ENCODE measurements at regions not wholly inside any gene's neighbourhood (a gene's known extent, or its start where the extent isn't known, plus 50 kb on each side); places are given as distances from the start of the nearest gene placed in this dataset.

DNA sequence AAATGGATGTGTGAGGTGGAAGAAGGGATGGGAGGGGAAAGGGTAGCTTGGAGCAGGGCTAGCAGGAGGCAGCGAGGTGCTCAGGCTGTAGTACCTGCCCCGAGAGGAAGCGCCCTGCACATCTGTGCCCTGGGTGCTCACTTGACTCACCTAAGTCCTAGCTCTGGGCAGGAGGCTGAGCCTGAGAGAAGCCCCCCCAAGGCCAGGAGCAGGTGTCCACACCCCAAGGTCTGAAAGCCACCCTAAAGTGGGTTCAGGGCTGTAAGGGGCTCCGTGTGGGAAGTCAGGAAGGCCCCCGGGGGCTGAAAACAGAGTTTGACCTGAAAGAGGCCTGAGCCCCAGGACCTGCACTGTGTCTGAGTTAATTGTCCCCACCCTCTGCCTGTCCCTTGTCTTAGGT is 95.8 kb upstream of the PODXL start:
- TF ChIP-seq, protein P1, sequence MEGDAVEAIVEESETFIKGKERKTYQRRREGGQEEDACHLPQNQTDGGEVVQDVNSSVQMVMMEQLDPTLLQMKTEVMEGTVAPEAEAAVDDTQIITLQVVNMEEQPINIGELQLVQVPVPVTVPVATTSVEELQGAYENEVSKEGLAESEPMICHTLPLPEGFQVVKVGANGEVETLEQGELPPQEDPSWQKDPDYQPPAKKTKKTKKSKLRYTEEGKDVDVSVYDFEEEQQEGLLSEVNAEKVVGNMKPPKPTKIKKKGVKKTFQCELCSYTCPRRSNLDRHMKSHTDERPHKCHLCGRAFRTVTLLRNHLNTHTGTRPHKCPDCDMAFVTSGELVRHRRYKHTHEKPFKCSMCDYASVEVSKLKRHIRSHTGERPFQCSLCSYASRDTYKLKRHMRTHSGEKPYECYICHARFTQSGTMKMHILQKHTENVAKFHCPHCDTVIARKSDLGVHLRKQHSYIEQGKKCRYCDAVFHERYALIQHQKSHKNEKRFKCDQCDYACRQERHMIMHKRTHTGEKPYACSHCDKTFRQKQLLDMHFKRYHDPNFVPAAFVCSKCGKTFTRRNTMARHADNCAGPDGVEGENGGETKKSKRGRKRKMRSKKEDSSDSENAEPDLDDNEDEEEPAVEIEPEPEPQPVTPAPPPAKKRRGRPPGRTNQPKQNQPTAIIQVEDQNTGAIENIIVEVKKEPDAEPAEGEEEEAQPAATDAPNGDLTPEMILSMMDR (IDR thresholded peaks at IDR 0.05; ENCODE audit: control insufficient read depth, insufficient read depth, low read depth, low read length, missing control alignments), result no peak
- no peak for DNase-seq (ENCODE audit: low read depth)
- no peak overlapping the region for H3K4me3 ChIP-seq (ENCODE audit: control insufficient read depth, low read depth, low read length)

DNA sequence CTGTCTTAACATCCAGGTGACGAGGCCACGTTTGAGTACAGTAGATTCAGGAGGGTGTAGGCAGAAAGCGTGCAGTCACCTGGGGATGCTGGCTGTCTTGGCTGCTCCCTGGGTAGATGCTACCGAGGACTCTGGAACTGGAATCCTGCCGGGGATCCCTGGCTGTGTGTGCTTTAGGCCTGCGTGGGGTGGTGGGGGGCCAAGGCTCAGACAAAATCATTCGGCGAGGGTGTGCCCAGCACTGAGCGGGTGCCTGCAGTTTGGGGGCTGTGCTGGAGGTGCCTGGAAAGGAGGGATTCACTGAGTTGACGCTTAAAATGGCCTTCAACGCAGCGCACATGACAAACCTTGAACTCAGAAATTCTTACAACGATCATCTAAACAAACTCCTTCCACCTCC is 93.5 kb upstream of the PODXL start:
- TF ChIP-seq, protein P1 (IDR thresholded peaks at IDR 0.05; ENCODE audit: control insufficient read depth, insufficient read depth, low read depth, low read length, missing control alignments), result no peak
- H3K4me3 ChIP-seq (ENCODE audit: control insufficient read depth, low read depth, low read length), result no peak overlapping the region
- no peak for DNase-seq (ENCODE audit: low read depth)

DNA sequence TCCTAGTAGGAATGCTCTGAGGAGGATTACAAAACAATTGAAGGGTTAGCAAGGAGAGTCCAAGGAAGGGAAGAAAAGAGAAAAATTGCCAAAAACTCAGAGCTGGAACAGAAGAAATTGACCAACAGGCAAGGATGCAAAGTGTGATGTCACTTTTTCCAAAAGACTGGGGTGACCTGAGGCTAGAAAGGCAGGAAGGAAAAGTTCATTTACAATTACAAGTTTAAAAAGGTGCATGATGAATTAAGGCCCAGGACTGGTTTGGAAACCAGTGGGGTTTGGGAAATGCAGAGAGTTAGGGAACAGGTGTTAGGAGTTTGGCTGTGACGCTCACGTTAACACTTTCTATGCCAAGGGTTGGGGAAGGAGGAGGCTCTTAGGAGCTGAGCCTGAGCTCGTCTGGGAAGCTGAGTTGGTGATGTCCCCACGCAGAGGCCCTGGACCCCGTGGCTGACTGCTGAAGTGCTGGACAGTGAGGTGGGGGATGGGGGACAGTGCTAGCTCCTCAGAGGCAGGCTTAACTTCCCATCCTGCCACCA is 92.6 kb upstream of the PODXL start:
- no peak for DNase-seq (ENCODE audit: low read depth)
- TF ChIP-seq, protein P1 (IDR thresholded peaks at IDR 0.05; ENCODE audit: control insufficient read depth, insufficient read depth, low read depth, low read length, missing control alignments), result no peak
- no peak overlapping the region for H3K4me3 ChIP-seq (ENCODE audit: control insufficient read depth, low read depth, low read length)

DNA sequence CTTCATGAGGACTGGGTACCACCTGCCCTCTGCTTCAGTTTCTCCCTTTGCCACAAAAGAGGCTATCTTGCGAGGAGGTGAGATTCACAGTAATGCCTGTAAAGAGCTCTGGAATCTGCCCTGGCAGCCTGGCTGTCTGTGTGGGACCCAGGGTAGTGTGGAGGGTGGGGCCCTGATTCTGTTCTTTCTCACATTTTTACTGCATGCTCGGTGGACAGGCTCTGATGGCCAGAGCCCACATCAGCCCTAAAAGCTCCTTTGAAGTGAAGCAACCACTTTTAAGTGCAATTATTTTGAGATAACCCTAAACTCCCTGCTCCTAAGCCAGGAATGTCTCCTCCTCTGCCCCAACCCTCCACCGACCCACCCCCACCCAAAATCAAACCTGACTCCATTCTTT is 92.1 kb upstream of the PODXL start:
- TF ChIP-seq, protein P1 (IDR thresholded peaks at IDR 0.05; ENCODE audit: control insufficient read depth, insufficient read depth, low read depth, low read length, missing control alignments), result no peak
- H3K4me3 ChIP-seq (ENCODE audit: control insufficient read depth, low read depth, low read length), result no peak overlapping the region
- DNase-seq (ENCODE audit: low read depth), result no peak

DNA sequence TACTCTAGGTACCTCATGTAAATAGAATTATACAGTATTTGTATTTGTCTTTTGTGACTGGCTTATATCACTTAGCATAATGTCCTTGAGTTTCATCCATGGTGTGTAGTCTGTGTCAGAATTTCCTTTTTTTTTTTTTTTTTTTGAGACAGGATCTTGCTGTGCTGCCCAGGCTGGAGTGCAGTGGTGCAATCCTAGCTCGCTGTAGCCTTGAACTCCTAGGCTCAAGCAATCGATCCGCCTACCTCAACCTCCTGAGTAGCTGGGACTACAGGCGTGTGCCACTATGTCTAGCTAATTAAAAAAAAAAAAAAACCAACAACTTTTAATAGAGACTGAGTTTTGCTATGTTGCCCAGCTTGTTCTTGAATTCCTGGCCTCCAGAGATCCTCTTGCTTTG is 89.8 kb upstream of the PODXL start:
- no peak overlapping the region for H3K4me3 ChIP-seq (ENCODE audit: control insufficient read depth, low read depth, low read length)
- DNase-seq (ENCODE audit: low read depth), result no peak
- TF ChIP-seq, protein P1 (IDR thresholded peaks at IDR 0.05; ENCODE audit: control insufficient read depth, insufficient read depth, low read depth, low read length, missing control alignments), result no peak

DNA sequence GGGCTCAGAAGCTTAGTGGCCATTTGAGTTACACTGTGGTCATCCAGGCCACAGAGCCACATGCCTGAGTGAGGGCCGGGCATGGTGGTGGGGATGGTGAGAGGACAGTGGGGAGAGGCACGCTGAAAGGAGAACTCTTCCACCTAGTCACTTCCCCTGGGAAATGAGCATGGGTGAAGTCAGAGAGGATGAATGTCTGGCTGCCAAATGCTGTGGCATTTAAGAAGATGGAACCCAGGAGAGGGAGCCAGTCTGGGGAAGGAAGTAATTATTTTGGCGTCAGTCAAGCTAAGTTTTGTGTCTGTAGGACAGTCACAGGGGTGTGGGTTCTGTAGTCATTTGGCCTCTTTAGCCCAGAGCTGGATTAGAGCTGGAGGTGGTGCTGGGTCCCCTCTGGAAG is 86.0 kb upstream of the PODXL start:
- DNase-seq (ENCODE audit: low read depth), result no peak
- TF ChIP-seq, protein P1 (IDR thresholded peaks at IDR 0.05; ENCODE audit: control insufficient read depth, insufficient read depth, low read depth, low read length, missing control alignments), result no peak

DNA sequence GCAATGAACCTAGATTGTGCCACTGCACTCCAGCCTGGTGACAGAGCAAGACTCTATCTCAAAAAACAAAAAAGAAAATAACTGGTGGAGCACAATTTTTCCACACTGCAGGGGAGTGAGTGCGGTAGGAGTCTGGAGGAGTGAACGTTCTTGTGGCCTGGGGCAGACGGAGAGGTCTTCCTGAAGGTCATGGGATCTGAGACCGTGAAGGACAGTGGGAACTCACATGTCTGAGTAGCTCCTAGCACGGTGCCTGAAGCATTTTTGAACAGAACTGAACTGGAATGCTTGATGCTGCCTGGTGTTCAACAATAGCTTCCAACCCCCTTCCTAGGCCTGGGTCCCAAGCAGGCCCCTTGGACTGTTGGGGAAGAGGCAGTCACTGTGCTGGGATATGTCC is 84.3 kb upstream of the PODXL start:
- TF ChIP-seq, protein P1 (IDR thresholded peaks at IDR 0.05; ENCODE audit: control insufficient read depth, insufficient read depth, low read depth, low read length, missing control alignments), result no peak
- no peak for DNase-seq (ENCODE audit: low read depth)
- no peak overlapping the region for H3K4me3 ChIP-seq (ENCODE audit: control insufficient read depth, low read depth, low read length)

More for the DNA sequence above, 86.0 kb upstream of the PODXL start:
- no peak overlapping the region for H3K4me3 ChIP-seq (ENCODE audit: control insufficient read depth, low read depth, low read length)

Measured in AG09309 (cell line).